ENCODE measurements at regions not wholly inside any gene's neighbourhood (a gene's known extent, or its start where the extent isn't known, plus 50 kb on each side); places are given as distances from the start of the nearest gene placed in this dataset.

DNA sequence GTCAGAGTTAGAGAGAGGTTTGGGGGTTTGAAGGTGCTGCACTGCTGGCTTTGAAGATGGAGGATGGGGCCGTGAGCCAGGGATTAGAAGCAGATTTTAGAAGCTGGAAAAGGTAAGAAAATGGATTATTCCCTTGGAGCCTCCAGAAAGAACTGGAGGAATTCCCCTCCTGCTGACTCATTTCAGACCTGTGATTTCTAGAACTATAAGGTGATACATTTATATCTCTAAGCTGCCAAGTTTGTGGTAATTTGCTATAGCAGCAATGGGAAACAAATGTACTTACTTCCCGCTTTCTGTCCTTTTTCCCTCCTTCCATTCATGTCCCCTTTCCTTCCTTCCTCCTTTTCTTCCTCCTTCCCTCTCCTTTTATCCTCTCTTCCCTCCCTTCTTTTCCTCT is 78.5 kb upstream of the PCDH8 start:
- intact Hi-C loops (cut with micrococcal nuclease), result no loop called here
- CTCF ChIA-PET, result interaction anchor here (1.3 kb wide), 1 partner anchor 30 kb away, joined by 4 read pairs; no protein-coding TSS in a partner anchor

DNA sequence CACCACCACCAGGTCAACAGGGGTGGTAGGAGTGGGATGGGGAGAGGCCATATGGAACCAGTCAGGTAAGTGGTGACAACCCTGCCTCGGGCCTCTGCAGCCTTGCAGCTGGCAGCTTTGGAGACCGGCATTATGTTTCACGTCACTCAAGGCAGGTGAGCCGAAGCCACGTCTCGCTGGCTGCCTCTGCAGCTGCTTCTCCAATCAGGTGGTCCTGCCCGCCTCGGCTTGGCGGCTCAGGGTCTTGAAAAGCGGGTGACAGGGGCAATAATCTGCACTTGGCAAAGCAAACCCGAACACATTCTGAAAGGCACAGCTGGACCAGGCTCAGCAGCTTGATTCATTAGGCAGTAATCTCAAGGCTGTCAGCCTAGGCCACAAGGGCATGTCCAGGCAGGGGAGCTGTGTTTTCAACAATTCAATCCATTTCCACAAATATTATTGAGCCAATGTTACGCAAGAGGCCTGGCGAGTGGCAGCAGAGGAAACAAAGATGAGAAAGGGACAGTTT is 77.4 kb upstream of the PCDH8 start:
- Histone ChIP-seq H3K9me3 (ENCODE audit: control extremely low read depth in 1 of 3, control insufficient read depth in 2 of 3, insufficient read depth in 1 of 3, low read length in 2 of 3) (peaks cover 0 to 14% (median 10%) of the 10 kb centered on the region in 3 donors), H3K4me2 (replicated peaks; ENCODE audit: low read depth, low read length, poor library complexity, severe bottlenecking) (no peak overlapping the region), H3K27ac (ENCODE audit: low read length in 2 of 2) (no peak overlapping the region), H2AFZ (ENCODE audit: insufficient read depth, low read depth, low read length, poor library complexity, severe bottlenecking) (no peak overlapping the region), H4K20me1 (ENCODE audit: control insufficient read depth, insufficient read depth, low read length, poor library complexity, severe bottlenecking) (no peaks in the 10 kb centered on the region), H3K27me3 (replicated peaks in 1 of 4; ENCODE audit: control extremely low read depth in 1 of 4, control insufficient read depth in 3 of 4, insufficient read depth in 4 of 4, low read length in 3 of 4) (no peaks in the 10 kb centered on the region), H3K4me3 (ENCODE audit: control extremely low read depth in 1 of 5, extremely low read depth in 1 of 5, insufficient read depth in 1 of 5, low read depth in 2 of 5, low read length in 4 of 5) (no peak overlapping the region), H3K79me2 (ENCODE audit: control insufficient read depth, insufficient read depth, low read length) (no peaks in the 10 kb centered on the region), H3K9ac (ENCODE audit: low read length) (no peak overlapping the region), H3K36me3 (replicated peaks in 1 of 2; ENCODE audit: control extremely low read depth in 1 of 2, control insufficient read depth in 1 of 2, extremely low read depth in 1 of 2, insufficient read depth in 2 of 2, low read length in 1 of 2) (no peaks in the 10 kb centered on the region), H3K4me1 (ENCODE audit: control insufficient read depth in 2 of 2, insufficient read depth in 2 of 2, low read length in 2 of 2) (peaks cover 5 to 13% of the 10 kb centered on the region in 2 donors)
- TF ChIP-seq EZH2 (IDR thresholded peaks at IDR 0.05; ENCODE audit: borderline replicate concordance, insufficient read depth, low read depth, low read length, poor library complexity, severe bottlenecking), result no peak
- TF ChIP-seq, protein P1, sequence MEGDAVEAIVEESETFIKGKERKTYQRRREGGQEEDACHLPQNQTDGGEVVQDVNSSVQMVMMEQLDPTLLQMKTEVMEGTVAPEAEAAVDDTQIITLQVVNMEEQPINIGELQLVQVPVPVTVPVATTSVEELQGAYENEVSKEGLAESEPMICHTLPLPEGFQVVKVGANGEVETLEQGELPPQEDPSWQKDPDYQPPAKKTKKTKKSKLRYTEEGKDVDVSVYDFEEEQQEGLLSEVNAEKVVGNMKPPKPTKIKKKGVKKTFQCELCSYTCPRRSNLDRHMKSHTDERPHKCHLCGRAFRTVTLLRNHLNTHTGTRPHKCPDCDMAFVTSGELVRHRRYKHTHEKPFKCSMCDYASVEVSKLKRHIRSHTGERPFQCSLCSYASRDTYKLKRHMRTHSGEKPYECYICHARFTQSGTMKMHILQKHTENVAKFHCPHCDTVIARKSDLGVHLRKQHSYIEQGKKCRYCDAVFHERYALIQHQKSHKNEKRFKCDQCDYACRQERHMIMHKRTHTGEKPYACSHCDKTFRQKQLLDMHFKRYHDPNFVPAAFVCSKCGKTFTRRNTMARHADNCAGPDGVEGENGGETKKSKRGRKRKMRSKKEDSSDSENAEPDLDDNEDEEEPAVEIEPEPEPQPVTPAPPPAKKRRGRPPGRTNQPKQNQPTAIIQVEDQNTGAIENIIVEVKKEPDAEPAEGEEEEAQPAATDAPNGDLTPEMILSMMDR (IDR thresholded peaks at IDR 0.05), result no peak
- ChIA-PET POLR2A (no interaction called here), CTCF (interaction anchor here (1.3 kb wide), 1 partner anchor 28 kb away, joined by 4 read pairs; no protein-coding TSS in a partner anchor)
- Mint-ChIP-seq H3K4me1 (peaks cover 8% of the 10 kb centered on the region), H3K4me3 (no peak overlapping the region), H3K9me3 (ENCODE audit: insufficient read depth) (no peaks in the 10 kb centered on the region), H3K27ac (no peak overlapping the region), H3K27me3 (peaks cover 15% of the 10 kb centered on the region)
- DNase-seq, result no peak
- intact Hi-C loops (cut with micrococcal nuclease), result no loop called here
- 96% methylated on average over 11 of the region's 13 CpGs for WGBS (ENCODE audit: insufficient coverage)
- ATAC-seq (ENCODE audit: low read depth), result no peak

More for the DNA sequence above, 78.5 kb upstream of the PCDH8 start:
- no peak overlapping the region for H3K27ac ChIP-seq (ENCODE audit: low read length in 2 of 2)
- Mint-ChIP-seq H3K4me1 (no peaks in the 10 kb centered on the region), H3K4me3 (no peak overlapping the region), H3K27ac (no peak overlapping the region), H3K9me3 (ENCODE audit: insufficient read depth) (no peaks in the 10 kb centered on the region), H3K27me3 (peaks cover 15% of the 10 kb centered on the region)
- TF ChIP-seq, protein P1 (IDR thresholded peaks at IDR 0.05), result no peak
- TF ChIP-seq EZH2 (IDR thresholded peaks at IDR 0.05; ENCODE audit: borderline replicate concordance, insufficient read depth, low read depth, low read length, poor library complexity, severe bottlenecking), result no peak
- DNase-seq (no peak), ATAC-seq (ENCODE audit: low read depth) (no peak)
- H3K9me3 ChIP-seq (ENCODE audit: control extremely low read depth in 1 of 3, control insufficient read depth in 2 of 3, insufficient read depth in 1 of 3, low read length in 2 of 3), result peaks cover 0 to 7% (median under 1%) of the 10 kb centered on the region in 3 donors
- no peak overlapping the region for H3K9ac ChIP-seq (ENCODE audit: low read length)
- peaks cover 0 to 2% of the 10 kb centered on the region in 2 donors for H3K4me1 ChIP-seq (ENCODE audit: control insufficient read depth in 2 of 2, insufficient read depth in 2 of 2, low read length in 2 of 2)
- no peaks in the 10 kb centered on the region for H3K79me2 ChIP-seq (ENCODE audit: control insufficient read depth, insufficient read depth, low read length)
- no peak overlapping the region for H3K4me3 ChIP-seq (ENCODE audit: control extremely low read depth in 1 of 5, extremely low read depth in 1 of 5, insufficient read depth in 1 of 5, low read depth in 2 of 5, low read length in 4 of 5)
- H3K36me3 ChIP-seq (replicated peaks in 1 of 2; ENCODE audit: control extremely low read depth in 1 of 2, control insufficient read depth in 1 of 2, extremely low read depth in 1 of 2, insufficient read depth in 2 of 2, low read length in 1 of 2), result no peaks in the 10 kb centered on the region
- no peak overlapping the region for H2AFZ ChIP-seq (ENCODE audit: insufficient read depth, low read depth, low read length, poor library complexity, severe bottlenecking)
- H3K4me2 ChIP-seq (replicated peaks; ENCODE audit: low read depth, low read length, poor library complexity, severe bottlenecking), result no peak overlapping the region
- POLR2A ChIA-PET, result no interaction called here
- H3K27me3 ChIP-seq (replicated peaks in 1 of 4; ENCODE audit: control extremely low read depth in 1 of 4, control insufficient read depth in 3 of 4, insufficient read depth in 4 of 4, low read length in 3 of 4), result no peaks in the 10 kb centered on the region
- H4K20me1 ChIP-seq (ENCODE audit: control insufficient read depth, insufficient read depth, low read length, poor library complexity, severe bottlenecking), result no peaks in the 10 kb centered on the region
- 100% methylated on average over 2 of the region's 2 CpGs for WGBS (ENCODE audit: insufficient coverage)
